K562 (cell line): ENCODE measurements at regions not wholly inside any gene's neighbourhood (a gene's known extent, or its start where the extent isn't known, plus 50 kb on each side); places are given as distances from the start of the nearest gene placed in this dataset.

Source experiments
- ATAC-seq: fragments of 200-7000 bp; cut with Tn5 transposase; 3 replicates; pipeline ENCODE4 v1.9.1; 2020; ENCODE audit warnings: moderate library complexity
- BruUV-seq: library from RNA; stranded (reverse); fragments of 400-500 nt; replicated peaks from 2 replicates; lab custom pipeline; 2021; lab: Mats Ljungman, UMichigan
- CTCF ChIA-PET: fragments of 300-600 bp; formaldehyde crosslinking; extraction: SDS; loops from one replicate; lab custom pipeline; 2021; ENCODE audit warnings: low intra/inter-chr PET ratio; lab: Yijun Ruan, JAX
- POLR2A ChIA-PET: fragments of 300-600, 350-650 bp; sonication (Branson Sonifier 250); formaldehyde crosslinking; extraction: SDS; loops from one replicate; lab custom pipeline; 2021; ENCODE audit warnings: antibody characterized with exemption, inconsistent platforms; lab: Yijun Ruan, JAX
- DNase-seq, 4 experiments: peaks; one replicate each; pipeline versions ENCODE4 v3.0.0 to v3.0.0-alpha.2; 2011 to 2018; ENCODE audit warnings: low spot score in 3 of 4, mixed read lengths in 3 of 4; ENCODE audit errors: extremely low read depth in 1 of 4
- FAIRE-seq: peaks from 2 replicates; lab custom pipeline; 2011; peaks lifted over from hg19 to GRCh38; lab: Jason Lieb, UNC
- H2AFZ ChIP-seq: 2 replicates; pipeline ENCODE4 v1.6.0; 2011; ENCODE audit warnings: low read depth, low read length, control low read depth, inconsistent platforms
- H3K27ac ChIP-seq: fragments of 200-600 bp; 3 replicates; pipeline ENCODE4 v1.8.0; 2011; ENCODE audit warnings: low read depth, mild to moderate bottlenecking, control low read depth, inconsistent platforms, low read length, moderate library complexity, mixed read lengths; ENCODE audit errors: extremely low read depth
- H3K27me3 ChIP-seq, 2 experiments: fragments of 300-600 bp in 1 of 2; 2 replicates in 1 of 2; 3 replicates in 1 of 2; pipeline versions ENCODE4 v1.6.0 to v1.8.0; 2011; ENCODE audit warnings: inconsistent platforms in 2 of 2, low read length in 2 of 2, mild to moderate bottlenecking in 1 of 2, mixed read lengths in 1 of 2, moderate library complexity in 1 of 2; ENCODE audit not compliant: control insufficient read depth in 2 of 2, insufficient read depth in 2 of 2
- H3K36me3 ChIP-seq: fragments of 300-600 bp; 3 replicates; pipeline ENCODE4 v1.8.0; 2011; ENCODE audit warnings: mild to moderate bottlenecking, low read length, inconsistent platforms; ENCODE audit not compliant: control insufficient read depth, insufficient read depth
- H3K4me1 ChIP-seq, 2 experiments: fragments of 200-600 bp in 1 of 2; replicated peaks in 1 of 2; 2 replicates in 1 of 2; 3 replicates in 1 of 2; pipeline versions ENCODE4 v1.5.1 to v1.8.0; 2011; ENCODE audit warnings: inconsistent platforms in 2 of 2, low read length in 2 of 2, mild to moderate bottlenecking in 1 of 2, mixed read lengths in 1 of 2, moderate library complexity in 1 of 2; ENCODE audit not compliant: control insufficient read depth in 2 of 2, insufficient read depth in 2 of 2
- H3K4me2 ChIP-seq: 2 replicates; pipeline ENCODE4 v1.6.1; 2011; ENCODE audit warnings: low read length, control low read depth, inconsistent platforms, mixed read lengths; ENCODE audit not compliant: insufficient read depth
- H3K4me3 ChIP-seq: fragments of 200-600 bp; sonication (generic), shearing (Covaris generic); 2 replicates; pipeline ENCODE4 v1.5.1; 2016; ENCODE audit warnings: control low read depth, inconsistent platforms
- H3K79me2 ChIP-seq: fragments of 200-600 bp; 3 replicates; pipeline ENCODE4 v1.8.0; 2011; ENCODE audit warnings: low read length, inconsistent platforms; ENCODE audit not compliant: control insufficient read depth, insufficient read depth
- H3K9ac ChIP-seq, 2 experiments: 2 replicates each; pipeline versions ENCODE4 v1.6.0 to v1.6.1; 2011; ENCODE audit warnings: low read depth in 2 of 2, low read length in 2 of 2, control low read depth in 1 of 2, inconsistent platforms in 1 of 2, mild to moderate bottlenecking in 1 of 2, mixed read lengths in 1 of 2; ENCODE audit not compliant: insufficient read depth in 1 of 2
- H3K9me1 ChIP-seq: one replicate; pipeline ENCODE4 v1.6.0; 2011; ENCODE audit warnings: inconsistent platforms, mild to moderate bottlenecking, low read length, moderate library complexity; ENCODE audit not compliant: control insufficient read depth, insufficient read depth
- H3K9me3 ChIP-seq: replicated peaks from 2 replicates; pipeline ENCODE4 v1.5.1; 2011; ENCODE audit warnings: low read depth, low read length, inconsistent platforms; ENCODE audit not compliant: control insufficient read depth, insufficient read depth
- H4K20me1 ChIP-seq: replicated peaks from 2 replicates; pipeline ENCODE4 v1.6.1; 2011; ENCODE audit warnings: low read length, inconsistent platforms, mixed read lengths; ENCODE audit not compliant: control insufficient read depth, insufficient read depth
- ELF1 ChIP-seq: fragments of 200-800 bp; sonication (Bioruptor generic); IDR thresholded peaks from 2 replicates; pipeline ENCODE4 v1.6.1; 2016; ENCODE audit warnings: missing genetic modification characterization, missing compliant biosample characterization
- HNRNPK ChIP-seq: fragments of 200-400 bp; formaldehyde crosslinking; IDR thresholded peaks from one replicate; pipeline ENCODE4 v1.6.1; 2018; ENCODE audit warnings: mild to moderate bottlenecking, low read depth, low read length; ENCODE audit not compliant: poor library complexity, severe bottlenecking
- MEIS2 ChIP-seq: fragments of 450-650 bp; IDR thresholded peaks from 2 replicates; pipeline ENCODE4 v1.6.1; 2014; ENCODE audit warnings: mild to moderate bottlenecking; ENCODE audit not compliant: partially characterized antibody
- MTA1 ChIP-seq: fragments of 450-650 bp; IDR thresholded peaks from 2 replicates; pipeline ENCODE4 v1.6.1; 2017; ENCODE audit warnings: borderline replicate concordance
- PPARD ChIP-seq: fragments of 250-450 bp; sonication (Bioruptor Pico); IDR thresholded peaks from 2 replicates; pipeline ENCODE4 v1.8.0; 2022; ENCODE audit warnings: inconsistent platforms, mild to moderate bottlenecking, moderate library complexity
- TCFL5 ChIP-seq: fragments of 250-450 bp; sonication (Bioruptor Pico); conservative IDR thresholded peaks from 2 replicates; pipeline ENCODE4 v1.6.1; 2021; ENCODE audit warnings: mild to moderate bottlenecking, moderate library complexity, matching md5 sums
- XRCC4 ChIP-seq: IDR thresholded peaks from one replicate; pipeline ENCODE4 v1.6.1; 2011; ENCODE audit not compliant: insufficient read depth, insufficient read length; ENCODE audit errors: extremely low read depth
- WGBS: fragments of 100-300 bp; shearing (Covaris generic); methylation state at CpG from one replicate; pipeline ENCODE4 v1.1.6; 2016; ENCODE audit warnings: low coverage, mixed read lengths; ENCODE audit not compliant: insufficient coverage; ENCODE audit errors: missing lambda C conversion rate; 5-methylcytosine and 5-hydroxymethylcytosine counted together
- in situ Hi-C: fragments of 300-500 bp; cut with MboI; formaldehyde crosslinking; loops from 4 replicates; pipeline ENCODE4 v1.15.0; 2018; ENCODE audit warnings: inconsistent platforms, mixed read lengths
- intact Hi-C: fragments of 100-400 bp; cut with micrococcal nuclease; formaldehyde crosslinking; loops from 2 replicates; pipeline ENCODE4 v1.14.2; 2022
- TF ChIP-seq, protein P1 (sequence below), 3 experiments: IDR thresholded peaks in 2 of 3; conservative IDR thresholded peaks in 1 of 3; 2 replicates each; pipeline ENCODE4 v1.5.1; 2011 to 2012; ENCODE audit warnings: low read length in 3 of 3, mild to moderate bottlenecking in 3 of 3, control low read depth in 2 of 3, improper control_type of control experiment in 1 of 3, inconsistent platforms in 1 of 3, low read depth in 1 of 3, mixed read lengths in 1 of 3, moderate library complexity in 1 of 3; ENCODE audit not compliant: insufficient read depth in 2 of 3
- TF ChIP-seq, protein P2 (sequence below): fragments of 250-450 bp; sonication (Bioruptor Pico); IDR thresholded peaks from 2 replicates; pipeline ENCODE4 v1.4.0; 2020
- TF ChIP-seq, protein P3 (sequence below): sonication (generic); formaldehyde crosslinking; IDR thresholded peaks from 2 replicates; pipeline ENCODE4 v1.8.0; 2022; ENCODE audit warnings: missing genetic modification reagents, mild to moderate bottlenecking, borderline replicate concordance

DNA sequence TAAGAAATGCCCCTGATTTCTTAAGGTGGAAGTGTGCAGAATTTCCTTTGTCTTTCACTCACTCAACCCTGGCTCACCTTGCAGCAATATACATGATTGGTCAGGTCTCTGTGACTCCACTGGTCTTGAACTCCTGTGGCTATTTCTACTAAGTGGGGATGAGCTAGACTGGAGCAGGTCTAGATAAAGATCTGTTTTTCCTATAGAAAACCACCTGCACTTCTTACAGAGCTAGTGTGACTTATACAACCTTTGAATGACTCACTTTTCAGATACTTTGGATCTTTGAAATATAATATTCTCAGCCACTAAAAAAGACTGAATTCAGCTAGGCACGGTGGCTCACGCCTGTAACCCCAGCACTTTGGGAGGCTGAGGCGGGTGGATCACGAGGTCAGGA lies 98.5 kb upstream of the KCTD1 start:
- intact Hi-C loops (loop anchor here (5.0 to 10.0 kb wide), 4 partner anchors 190 to 722 kb away; no protein-coding TSS in a partner anchor), in situ Hi-C loops (no loop called here)
- no peaks in the 10 kb centered on the region for H3K4me1 ChIP-seq
- DNase-seq: no peak
- no peaks in the 10 kb centered on the region for H4K20me1 ChIP-seq
- H3K36me3 ChIP-seq: no peaks in the 10 kb centered on the region
- H3K9me3 ChIP-seq: no peaks in the 10 kb centered on the region
- no peak for TF ChIP-seq TCFL5 (CRISPR knock-in tag)
- TF ChIP-seq, protein P1, sequence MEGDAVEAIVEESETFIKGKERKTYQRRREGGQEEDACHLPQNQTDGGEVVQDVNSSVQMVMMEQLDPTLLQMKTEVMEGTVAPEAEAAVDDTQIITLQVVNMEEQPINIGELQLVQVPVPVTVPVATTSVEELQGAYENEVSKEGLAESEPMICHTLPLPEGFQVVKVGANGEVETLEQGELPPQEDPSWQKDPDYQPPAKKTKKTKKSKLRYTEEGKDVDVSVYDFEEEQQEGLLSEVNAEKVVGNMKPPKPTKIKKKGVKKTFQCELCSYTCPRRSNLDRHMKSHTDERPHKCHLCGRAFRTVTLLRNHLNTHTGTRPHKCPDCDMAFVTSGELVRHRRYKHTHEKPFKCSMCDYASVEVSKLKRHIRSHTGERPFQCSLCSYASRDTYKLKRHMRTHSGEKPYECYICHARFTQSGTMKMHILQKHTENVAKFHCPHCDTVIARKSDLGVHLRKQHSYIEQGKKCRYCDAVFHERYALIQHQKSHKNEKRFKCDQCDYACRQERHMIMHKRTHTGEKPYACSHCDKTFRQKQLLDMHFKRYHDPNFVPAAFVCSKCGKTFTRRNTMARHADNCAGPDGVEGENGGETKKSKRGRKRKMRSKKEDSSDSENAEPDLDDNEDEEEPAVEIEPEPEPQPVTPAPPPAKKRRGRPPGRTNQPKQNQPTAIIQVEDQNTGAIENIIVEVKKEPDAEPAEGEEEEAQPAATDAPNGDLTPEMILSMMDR (IDR thresholded peaks at IDR 0.05 in 2 of 3, conservative IDR thresholded peaks at IDR 0.05 in 1 of 3; ENCODE audit: insufficient read depth in 2 of 3, low read depth in 1 of 3, low read length in 3 of 3): no peak
- no peak for TF ChIP-seq PPARD
- TF ChIP-seq MEIS2: no peak
- TF ChIP-seq, protein P2, sequence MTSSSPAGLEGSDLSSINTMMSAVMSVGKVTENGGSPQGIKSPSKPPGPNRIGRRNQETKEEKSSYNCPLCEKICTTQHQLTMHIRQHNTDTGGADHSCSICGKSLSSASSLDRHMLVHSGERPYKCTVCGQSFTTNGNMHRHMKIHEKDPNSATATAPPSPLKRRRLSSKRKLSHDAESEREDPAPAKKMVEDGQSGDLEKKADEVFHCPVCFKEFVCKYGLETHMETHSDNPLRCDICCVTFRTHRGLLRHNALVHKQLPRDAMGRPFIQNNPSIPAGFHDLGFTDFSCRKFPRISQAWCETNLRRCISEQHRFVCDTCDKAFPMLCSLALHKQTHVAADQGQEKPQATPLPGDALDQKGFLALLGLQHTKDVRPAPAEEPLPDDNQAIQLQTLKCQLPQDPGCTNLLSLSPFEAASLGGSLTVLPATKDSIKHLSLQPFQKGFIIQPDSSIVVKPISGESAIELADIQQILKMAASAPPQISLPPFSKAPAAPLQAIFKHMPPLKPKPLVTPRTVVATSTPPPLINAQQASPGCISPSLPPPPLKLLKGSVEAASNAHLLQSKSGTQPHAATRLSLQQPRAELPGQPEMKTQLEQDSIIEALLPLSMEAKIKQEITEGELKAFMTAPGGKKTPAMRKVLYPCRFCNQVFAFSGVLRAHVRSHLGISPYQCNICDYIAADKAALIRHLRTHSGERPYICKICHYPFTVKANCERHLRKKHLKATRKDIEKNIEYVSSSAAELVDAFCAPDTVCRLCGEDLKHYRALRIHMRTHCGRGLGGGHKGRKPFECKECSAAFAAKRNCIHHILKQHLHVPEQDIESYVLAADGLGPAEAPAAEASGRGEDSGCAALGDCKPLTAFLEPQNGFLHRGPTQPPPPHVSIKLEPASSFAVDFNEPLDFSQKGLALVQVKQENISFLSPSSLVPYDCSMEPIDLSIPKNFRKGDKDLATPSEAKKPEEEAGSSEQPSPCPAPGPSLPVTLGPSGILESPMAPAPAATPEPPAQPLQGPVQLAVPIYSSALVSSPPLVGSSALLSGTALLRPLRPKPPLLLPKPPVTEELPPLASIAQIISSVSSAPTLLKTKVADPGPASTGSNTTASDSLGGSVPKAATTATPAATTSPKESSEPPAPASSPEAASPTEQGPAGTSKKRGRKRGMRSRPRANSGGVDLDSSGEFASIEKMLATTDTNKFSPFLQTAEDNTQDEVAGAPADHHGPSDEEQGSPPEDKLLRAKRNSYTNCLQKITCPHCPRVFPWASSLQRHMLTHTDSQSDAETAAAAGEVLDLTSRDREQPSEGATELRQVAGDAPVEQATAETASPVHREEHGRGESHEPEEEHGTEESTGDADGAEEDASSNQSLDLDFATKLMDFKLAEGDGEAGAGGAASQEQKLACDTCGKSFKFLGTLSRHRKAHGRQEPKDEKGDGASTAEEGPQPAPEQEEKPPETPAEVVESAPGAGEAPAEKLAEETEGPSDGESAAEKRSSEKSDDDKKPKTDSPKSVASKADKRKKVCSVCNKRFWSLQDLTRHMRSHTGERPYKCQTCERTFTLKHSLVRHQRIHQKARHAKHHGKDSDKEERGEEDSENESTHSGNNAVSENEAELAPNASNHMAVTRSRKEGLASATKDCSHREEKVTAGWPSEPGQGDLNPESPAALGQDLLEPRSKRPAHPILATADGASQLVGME (CRISPR knock-in tag): no peak
- no peak for TF ChIP-seq MTA1
- no peak for TF ChIP-seq ELF1 (tag)
- no peak for TF ChIP-seq XRCC4
- no peak for TF ChIP-seq HNRNPK
- TF ChIP-seq, protein P3, sequence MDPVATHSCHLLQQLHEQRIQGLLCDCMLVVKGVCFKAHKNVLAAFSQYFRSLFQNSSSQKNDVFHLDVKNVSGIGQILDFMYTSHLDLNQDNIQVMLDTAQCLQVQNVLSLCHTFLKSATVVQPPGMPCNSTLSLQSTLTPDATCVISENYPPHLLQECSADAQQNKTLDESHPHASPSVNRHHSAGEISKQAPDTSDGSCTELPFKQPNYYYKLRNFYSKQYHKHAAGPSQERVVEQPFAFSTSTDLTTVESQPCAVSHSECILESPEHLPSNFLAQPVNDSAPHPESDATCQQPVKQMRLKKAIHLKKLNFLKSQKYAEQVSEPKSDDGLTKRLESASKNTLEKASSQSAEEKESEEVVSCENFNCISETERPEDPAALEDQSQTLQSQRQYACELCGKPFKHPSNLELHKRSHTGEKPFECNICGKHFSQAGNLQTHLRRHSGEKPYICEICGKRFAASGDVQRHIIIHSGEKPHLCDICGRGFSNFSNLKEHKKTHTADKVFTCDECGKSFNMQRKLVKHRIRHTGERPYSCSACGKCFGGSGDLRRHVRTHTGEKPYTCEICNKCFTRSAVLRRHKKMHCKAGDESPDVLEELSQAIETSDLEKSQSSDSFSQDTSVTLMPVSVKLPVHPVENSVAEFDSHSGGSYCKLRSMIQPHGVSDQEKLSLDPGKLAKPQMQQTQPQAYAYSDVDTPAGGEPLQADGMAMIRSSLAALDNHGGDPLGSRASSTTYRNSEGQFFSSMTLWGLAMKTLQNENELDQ (CRISPR knock-in tag): no peak
- POLR2A ChIA-PET: interaction anchor here (0.8 to 1.5 kb wide), 2 partner anchors 9 to 1604 kb away, joined by 4 read pairs; no protein-coding TSS in a partner anchor
- H3K4me3 ChIP-seq: no peak overlapping the region
- no peak for ATAC-seq
- H3K27me3 ChIP-seq: no peaks in the 10 kb centered on the region
- no peak overlapping the region for H2AFZ ChIP-seq
- 0% methylated on average over 4 of the region's 4 CpGs for WGBS
- no peak overlapping the region for H3K9ac ChIP-seq
- no TSS peak for BruUV-seq
- no peak overlapping the region for H3K27ac ChIP-seq
- no peak overlapping the region for H3K4me2 ChIP-seq
- no peaks in the 10 kb centered on the region for H3K79me2 ChIP-seq
- no peaks in the 10 kb centered on the region for H3K9me1 ChIP-seq
- FAIRE-seq: no peak
- CTCF ChIA-PET: no interaction called here
